HEK293T (cell line): ENCODE measurements at regions not wholly inside any gene's neighbourhood (a gene's known extent, or its start where the extent isn't known, plus 50 kb on each side); places are given as distances from the start of the nearest gene placed in this dataset.

Source experiments
- BHLHE40 ChIP-seq: fragments of 450-650 bp; IDR thresholded peaks from 2 replicates; pipeline ENCODE4 v1.6.1; 2016; ENCODE audit warnings: mild to moderate bottlenecking, moderate library complexity, borderline replicate concordance
- ELF4 ChIP-seq: fragments of 450-650 bp; IDR thresholded peaks from 2 replicates; pipeline ENCODE4 v1.6.1; 2017; ENCODE audit warnings: antibody characterized with exemption
- FOXK2 ChIP-seq: fragments of 450-650 bp; IDR thresholded peaks from 2 replicates; pipeline ENCODE4 v1.6.1; 2016; ENCODE audit warnings: mild to moderate bottlenecking
- FOXM1 ChIP-seq: fragments of 450-650 bp; IDR thresholded peaks from 2 replicates; pipeline ENCODE4 v1.6.1; 2017; ENCODE audit warnings: mild to moderate bottlenecking, borderline replicate concordance
- TARDBP ChIP-seq: fragments of 450-650 bp; IDR thresholded peaks from 2 replicates; pipeline ENCODE4 v1.6.1; 2016
- TF ChIP-seq, protein P1 (sequence below): fragments of 450-650 bp; IDR thresholded peaks from 2 replicates; pipeline ENCODE4 v1.6.1; 2016

DNA sequence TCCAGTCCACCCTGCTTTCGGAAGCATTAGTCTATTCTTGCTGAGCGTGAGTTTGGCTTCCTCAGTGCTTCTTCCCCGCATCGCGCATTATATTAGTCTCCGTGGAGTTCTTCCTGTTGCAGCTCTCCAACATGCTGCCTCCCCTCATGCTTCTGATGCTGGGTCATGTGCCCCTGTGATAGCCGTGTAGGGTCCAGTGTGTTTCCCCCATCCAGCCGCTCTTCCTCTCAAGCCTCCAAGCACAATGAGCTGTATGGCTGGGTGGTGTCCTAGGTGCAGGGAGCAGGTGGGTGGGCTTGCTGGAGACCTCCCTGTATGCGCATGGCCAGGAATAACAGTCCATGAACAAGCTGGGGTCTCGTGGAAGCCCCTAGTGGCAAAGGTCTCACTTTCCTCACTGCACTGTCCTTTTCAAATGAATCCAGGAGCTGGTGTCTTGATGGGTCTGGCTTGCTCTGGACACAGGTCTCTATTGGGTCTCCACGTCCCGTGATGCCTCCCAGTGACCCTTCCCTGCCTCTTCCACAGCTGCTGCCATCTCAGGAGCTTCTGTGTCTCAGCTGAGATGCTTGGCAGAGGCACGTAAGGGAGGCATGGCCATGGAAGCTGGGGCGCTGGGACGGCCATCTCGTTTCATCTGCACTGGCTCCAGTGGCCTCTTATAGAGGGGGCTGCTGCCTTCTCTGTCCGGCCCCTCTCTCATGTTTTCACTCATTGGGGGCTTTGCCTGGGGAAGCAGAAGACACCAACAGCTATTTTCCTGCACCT lies 54.8 kb upstream of the HDAC4 start:
- TF ChIP-seq ELF4, result no peak
- no peak for TF ChIP-seq BHLHE40
- TF ChIP-seq, protein P1, sequence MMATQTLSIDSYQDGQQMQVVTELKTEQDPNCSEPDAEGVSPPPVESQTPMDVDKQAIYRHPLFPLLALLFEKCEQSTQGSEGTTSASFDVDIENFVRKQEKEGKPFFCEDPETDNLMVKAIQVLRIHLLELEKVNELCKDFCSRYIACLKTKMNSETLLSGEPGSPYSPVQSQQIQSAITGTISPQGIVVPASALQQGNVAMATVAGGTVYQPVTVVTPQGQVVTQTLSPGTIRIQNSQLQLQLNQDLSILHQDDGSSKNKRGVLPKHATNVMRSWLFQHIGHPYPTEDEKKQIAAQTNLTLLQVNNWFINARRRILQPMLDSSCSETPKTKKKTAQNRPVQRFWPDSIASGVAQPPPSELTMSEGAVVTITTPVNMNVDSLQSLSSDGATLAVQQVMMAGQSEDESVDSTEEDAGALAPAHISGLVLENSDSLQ, result no peak
- no peak for TF ChIP-seq FOXM1
- no peak for TF ChIP-seq FOXK2
- no peak for TF ChIP-seq TARDBP
